ENCODE measurements at regions not wholly inside any gene's neighbourhood (a gene's known extent, or its start where the extent isn't known, plus 50 kb on each side); places are given as distances from the start of the nearest gene placed in this dataset.
"Not testable (repeated sequence)": the region's sequence is repeated elsewhere in the genome, so short reads cannot be mapped to it uniquely, and the experiment has no call there.

DNA sequence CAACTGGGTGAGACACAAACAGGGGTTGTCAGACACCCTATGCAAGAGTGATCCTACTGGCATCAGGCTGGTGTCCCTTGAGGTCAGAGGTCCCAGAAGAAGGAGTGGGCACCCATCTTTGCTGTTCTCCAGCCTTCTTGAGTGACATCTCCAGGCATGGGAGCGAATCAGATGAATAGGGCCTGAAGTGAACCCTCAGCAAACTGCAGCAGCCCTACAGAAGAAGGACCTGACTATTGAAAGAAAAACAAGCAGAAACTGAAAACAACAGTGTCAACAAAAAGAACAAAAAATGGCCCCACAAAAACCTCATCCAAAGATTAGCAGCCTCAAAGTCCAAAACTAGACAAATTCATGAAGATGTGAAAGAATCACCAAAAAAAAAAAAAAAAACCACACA is 1229.7 kb upstream of the CRIM1 start:
- Histone ChIP-seq H3K36me3 (no peaks in the 10 kb centered on the region), H3K27me3 (replicated peaks; ENCODE audit: insufficient read depth) (no peaks in the 10 kb centered on the region), H3K4me3 (no peak overlapping the region), H3K4me1 (ENCODE audit: control insufficient read depth in 1 of 2, low read depth in 2 of 2) (no peaks in the 10 kb centered on the region), H3K9me3 (no peaks in the 10 kb centered on the region), H3K27ac (no peak overlapping the region)
- ATAC-seq (ENCODE audit: insufficient number of reproducible peaks, low FRiP score, low read depth): no peak
- TF ChIP-seq, protein P1, sequence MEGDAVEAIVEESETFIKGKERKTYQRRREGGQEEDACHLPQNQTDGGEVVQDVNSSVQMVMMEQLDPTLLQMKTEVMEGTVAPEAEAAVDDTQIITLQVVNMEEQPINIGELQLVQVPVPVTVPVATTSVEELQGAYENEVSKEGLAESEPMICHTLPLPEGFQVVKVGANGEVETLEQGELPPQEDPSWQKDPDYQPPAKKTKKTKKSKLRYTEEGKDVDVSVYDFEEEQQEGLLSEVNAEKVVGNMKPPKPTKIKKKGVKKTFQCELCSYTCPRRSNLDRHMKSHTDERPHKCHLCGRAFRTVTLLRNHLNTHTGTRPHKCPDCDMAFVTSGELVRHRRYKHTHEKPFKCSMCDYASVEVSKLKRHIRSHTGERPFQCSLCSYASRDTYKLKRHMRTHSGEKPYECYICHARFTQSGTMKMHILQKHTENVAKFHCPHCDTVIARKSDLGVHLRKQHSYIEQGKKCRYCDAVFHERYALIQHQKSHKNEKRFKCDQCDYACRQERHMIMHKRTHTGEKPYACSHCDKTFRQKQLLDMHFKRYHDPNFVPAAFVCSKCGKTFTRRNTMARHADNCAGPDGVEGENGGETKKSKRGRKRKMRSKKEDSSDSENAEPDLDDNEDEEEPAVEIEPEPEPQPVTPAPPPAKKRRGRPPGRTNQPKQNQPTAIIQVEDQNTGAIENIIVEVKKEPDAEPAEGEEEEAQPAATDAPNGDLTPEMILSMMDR (IDR thresholded peaks at IDR 0.05): no peak
- no peak for DNase-seq (ENCODE audit: low spot score)

DNA sequence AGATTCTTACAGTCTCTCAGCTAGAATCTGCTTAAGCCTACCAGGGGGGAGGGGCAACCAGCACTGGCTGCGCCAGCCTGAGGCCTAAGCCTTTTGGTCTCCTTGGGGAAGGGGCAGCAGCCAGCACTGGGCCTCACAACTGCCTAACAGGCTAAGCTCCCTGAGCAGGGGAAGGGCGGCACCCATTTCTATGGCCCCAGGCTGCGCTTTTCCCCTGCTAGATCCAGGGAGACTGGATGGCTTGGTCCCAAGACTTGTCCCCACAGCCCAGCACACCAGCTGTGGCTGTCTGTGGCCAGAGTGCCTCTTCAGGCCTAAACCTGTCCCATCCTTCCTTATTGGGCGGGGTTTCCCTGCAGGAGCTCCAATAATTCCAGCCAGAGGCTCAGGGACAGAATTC is 1230.3 kb upstream of the CRIM1 start:
- ATAC-seq (ENCODE audit: insufficient number of reproducible peaks, low FRiP score, low read depth) (no peak), DNase-seq (ENCODE audit: low spot score) (no peak)
- TF ChIP-seq, protein P1 (IDR thresholded peaks at IDR 0.05): no peak
- H3K9me3 ChIP-seq: no peaks in the 10 kb centered on the region
- no peak overlapping the region for H3K4me3 ChIP-seq
- H3K27ac ChIP-seq: no peak overlapping the region
- no peaks in the 10 kb centered on the region for H3K4me1 ChIP-seq (ENCODE audit: control insufficient read depth in 1 of 2, low read depth in 2 of 2)
- no peaks in the 10 kb centered on the region for H3K27me3 ChIP-seq (replicated peaks; ENCODE audit: insufficient read depth)
- no peaks in the 10 kb centered on the region for H3K36me3 ChIP-seq

DNA sequence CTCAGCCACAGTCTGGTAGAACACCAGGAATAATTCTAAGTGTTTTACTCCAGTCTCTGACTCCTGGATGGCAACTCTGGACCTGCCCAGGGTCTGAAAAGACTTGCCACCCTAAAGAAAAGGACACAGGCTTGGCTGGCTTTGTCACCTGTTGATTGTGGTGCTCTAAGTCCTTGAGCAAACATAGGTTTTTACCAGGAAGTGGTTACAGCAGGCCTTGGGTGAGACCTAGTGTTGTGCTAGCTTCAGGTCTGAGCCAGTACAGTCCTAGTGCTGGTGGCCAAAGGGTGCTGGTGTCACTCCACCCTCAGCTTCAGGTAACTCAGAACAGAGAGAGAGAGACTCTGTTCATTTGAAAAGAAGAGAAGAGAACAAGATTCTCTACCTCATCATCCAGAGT is 1239.4 kb upstream of the CRIM1 start:
- no peaks in the 10 kb centered on the region for H3K27me3 ChIP-seq (replicated peaks; ENCODE audit: insufficient read depth)
- no peaks in the 10 kb centered on the region for H3K36me3 ChIP-seq
- H3K4me3 ChIP-seq: no peak overlapping the region
- TF ChIP-seq, protein P1 (IDR thresholded peaks at IDR 0.05): no peak
- no peak overlapping the region for H3K27ac ChIP-seq
- H3K9me3 ChIP-seq: no peaks in the 10 kb centered on the region
- H3K4me1 ChIP-seq (ENCODE audit: control insufficient read depth in 1 of 2, low read depth in 2 of 2): no peaks in the 10 kb centered on the region
- DNase-seq (ENCODE audit: low spot score) (no peak), ATAC-seq (ENCODE audit: insufficient number of reproducible peaks, low FRiP score, low read depth) (no peak)

DNA sequence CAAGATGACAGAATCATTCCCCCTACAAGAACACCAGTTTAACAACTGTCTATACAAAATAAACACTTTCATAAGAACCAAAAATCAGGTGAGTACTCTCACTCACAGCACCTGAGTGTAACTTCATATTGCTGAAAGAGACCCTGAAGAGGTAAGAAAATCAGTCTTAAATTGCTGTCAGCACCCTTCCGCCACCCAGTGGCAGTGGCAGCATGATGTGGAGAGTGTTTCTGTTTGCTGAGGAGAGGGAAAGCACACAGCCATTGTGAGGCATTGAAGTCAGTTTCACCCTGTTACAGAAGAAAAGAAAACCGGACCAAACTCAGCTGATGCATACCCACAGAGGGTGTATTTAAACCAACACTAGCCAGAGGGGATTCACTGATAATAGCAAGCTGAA is 1240.8 kb upstream of the CRIM1 start:
- H3K4me3 ChIP-seq: no peak overlapping the region

DNA sequence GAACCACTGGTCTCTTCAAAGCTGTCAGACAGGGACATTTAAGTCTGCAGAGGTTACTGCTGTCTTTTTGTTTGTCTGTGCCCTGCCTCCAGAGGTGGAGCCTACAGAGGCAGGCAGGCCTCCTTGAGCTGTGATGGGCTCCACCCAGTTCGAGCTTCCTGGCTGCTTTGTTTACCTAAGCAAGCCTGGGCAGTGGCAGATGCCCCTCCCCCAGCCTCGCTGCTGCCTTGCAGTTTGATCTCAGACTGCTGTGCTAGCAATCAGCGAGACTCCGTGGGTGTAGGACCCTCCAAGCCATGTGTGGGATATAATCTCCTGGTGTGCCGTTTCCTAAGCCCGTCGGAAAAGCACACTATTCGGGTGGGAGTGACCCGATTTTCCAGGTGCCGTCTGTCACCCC is 1243.2 kb upstream of the CRIM1 start:
- not testable (repeated sequence) for H3K27me3 ChIP-seq (replicated peaks; ENCODE audit: insufficient read depth); H3K36me3 ChIP-seq; H3K4me3 ChIP-seq; H3K9me3 ChIP-seq; DNase-seq (ENCODE audit: low spot score); H3K4me1 ChIP-seq (ENCODE audit: control insufficient read depth in 1 of 2, low read depth in 2 of 2); ATAC-seq (ENCODE audit: insufficient number of reproducible peaks, low FRiP score, low read depth); H3K27ac ChIP-seq

More for the DNA sequence above, 1240.8 kb upstream of the CRIM1 start:
- Histone ChIP-seq H3K27me3 (replicated peaks; ENCODE audit: insufficient read depth) (no peaks in the 10 kb centered on the region), H3K27ac (no peak overlapping the region), H3K4me1 (ENCODE audit: control insufficient read depth in 1 of 2, low read depth in 2 of 2) (no peaks in the 10 kb centered on the region), H3K36me3 (no peaks in the 10 kb centered on the region), H3K9me3 (no peaks in the 10 kb centered on the region)
- DNase-seq (ENCODE audit: low spot score): no peak
- ATAC-seq (ENCODE audit: insufficient number of reproducible peaks, low FRiP score, low read depth): no peak
- TF ChIP-seq, protein P1 (IDR thresholded peaks at IDR 0.05): no peak

DNA sequence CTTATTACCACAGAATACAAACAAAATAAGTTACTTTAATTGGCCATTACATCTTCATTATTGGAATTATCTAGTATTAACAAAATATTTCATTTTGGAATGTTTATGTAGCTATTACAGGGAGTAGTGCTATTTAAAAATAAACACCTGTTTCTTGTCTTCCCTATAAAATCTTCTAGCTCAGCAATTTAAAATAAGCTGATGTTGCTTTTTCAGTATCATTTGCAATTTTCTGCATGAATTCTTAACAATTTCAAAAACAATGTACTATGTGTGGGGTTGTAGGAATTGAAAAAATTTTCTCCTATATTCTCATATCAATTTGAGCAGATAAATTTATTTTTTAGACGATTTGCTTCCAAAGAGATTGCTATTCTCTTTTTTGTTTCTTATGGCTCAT is 1251.3 kb upstream of the CRIM1 start:
- H3K36me3 ChIP-seq: no peaks in the 10 kb centered on the region
- no peak overlapping the region for H3K4me3 ChIP-seq
- ATAC-seq (ENCODE audit: insufficient number of reproducible peaks, low FRiP score, low read depth) (no peak), DNase-seq (ENCODE audit: low spot score) (no peak)
- H3K27ac ChIP-seq: no peak overlapping the region
- TF ChIP-seq, protein P1 (IDR thresholded peaks at IDR 0.05): no peak
- no peaks in the 10 kb centered on the region for H3K4me1 ChIP-seq (ENCODE audit: control insufficient read depth in 1 of 2, low read depth in 2 of 2)
- no peaks in the 10 kb centered on the region for H3K9me3 ChIP-seq
- H3K27me3 ChIP-seq (replicated peaks; ENCODE audit: insufficient read depth): no peaks in the 10 kb centered on the region
